Liver (tissue), 8 donors: ENCODE measurements at regions not wholly inside any gene's neighbourhood (a gene's known extent, or its start where the extent isn't known, plus 50 kb on each side); places are given as distances from the start of the nearest gene placed in this dataset.

Experiments used
- DNase-seq: peaks from one replicate; pipeline ENCODE4 v3.0.0-alpha.2; 2017; ENCODE audit warnings: low spot score
- H3K27ac ChIP-seq, 2 donors: one replicate each; pipeline ENCODE4 v1.7.0; 2013; ENCODE audit warnings: inconsistent platforms in 2 of 2, low read length in 2 of 2, control low read depth in 1 of 2, low read depth in 1 of 2, mild to moderate bottlenecking in 1 of 2
- H3K27me3 ChIP-seq, 4 donors: one replicate each; pipeline versions ENCODE4 v1.6.1 to v1.7.0; 2013; ENCODE audit warnings: low read length in 3 of 4, inconsistent platforms in 1 of 4, mild to moderate bottlenecking in 1 of 4, moderate library complexity in 1 of 4; ENCODE audit not compliant: control insufficient read depth in 4 of 4, insufficient read depth in 4 of 4
- H3K36me3 ChIP-seq, 4 donors: one replicate each; pipeline versions ENCODE4 v1.6.1 to v1.7.0; 2013; ENCODE audit warnings: low read length in 3 of 4, mild to moderate bottlenecking in 3 of 4, low read depth in 1 of 4, moderate library complexity in 1 of 4; ENCODE audit not compliant: control insufficient read depth in 4 of 4, insufficient read depth in 3 of 4
- H3K4me1 ChIP-seq, 4 donors: one replicate each; pipeline versions ENCODE4 v1.6.1 to v1.7.0; 2013; ENCODE audit warnings: low read length in 3 of 4, mild to moderate bottlenecking in 3 of 4, moderate library complexity in 1 of 4; ENCODE audit not compliant: control insufficient read depth in 4 of 4, insufficient read depth in 4 of 4
- H3K4me3 ChIP-seq, 3 donors: one replicate each; pipeline versions ENCODE4 v1.6.1 to v1.7.0; 2013; ENCODE audit warnings: low read length in 3 of 3, control low read depth in 1 of 3, low read depth in 1 of 3, mild to moderate bottlenecking in 1 of 3
- H3K9ac ChIP-seq, 2 donors: one replicate each; pipeline ENCODE4 v1.7.0; 2013; ENCODE audit warnings: low read length in 2 of 2, mild to moderate bottlenecking in 2 of 2, moderate library complexity in 2 of 2, control low read depth in 1 of 2, low read depth in 1 of 2
- H3K9me3 ChIP-seq, 4 donors: one replicate each; pipeline versions ENCODE4 v1.6.1 to v1.7.0; 2013; ENCODE audit warnings: low read length in 3 of 4; ENCODE audit not compliant: control insufficient read depth in 4 of 4
- EGR1 ChIP-seq, 2 donors: IDR thresholded peaks; 2 replicates each; pipeline ENCODE4 v1.6.1; 2016 to 2018; ENCODE audit warnings: antibody characterized with exemption in 2 of 2, low read depth in 2 of 2
- FOXA1 ChIP-seq: IDR thresholded peaks from 2 replicates; pipeline ENCODE4 v1.6.1; 2016; ENCODE audit warnings: antibody characterized with exemption
- GABPA ChIP-seq, 2 donors: IDR thresholded peaks in 1 of 2; conservative IDR thresholded peaks in 1 of 2; 2 replicates each; pipeline ENCODE4 v1.6.1; 2016; ENCODE audit warnings: antibody characterized with exemption in 2 of 2, mild to moderate bottlenecking in 1 of 2, moderate library complexity in 1 of 2
- HNF4A ChIP-seq, 2 donors: conservative IDR thresholded peaks; 2 replicates each; pipeline ENCODE4 v1.6.1; 2016; ENCODE audit warnings: antibody characterized with exemption in 2 of 2, mild to moderate bottlenecking in 2 of 2
- HNF4G ChIP-seq: IDR thresholded peaks from 2 replicates; pipeline ENCODE4 v1.6.1; 2016; ENCODE audit warnings: antibody characterized with exemption
- JUND ChIP-seq, 2 donors: IDR thresholded peaks; 2 replicates each; pipeline ENCODE4 v1.6.1; 2016; ENCODE audit warnings: antibody characterized with exemption in 2 of 2
- NR2F2 ChIP-seq: IDR thresholded peaks from 2 replicates; pipeline ENCODE4 v1.6.1; 2016; ENCODE audit warnings: antibody characterized with exemption
- RAD21 ChIP-seq, 2 donors: IDR thresholded peaks; 2 replicates each; pipeline ENCODE4 v1.6.1; 2016; ENCODE audit warnings: antibody characterized with exemption in 2 of 2, mild to moderate bottlenecking in 2 of 2
- RXRA ChIP-seq, 2 donors: IDR thresholded peaks; 2 replicates each; pipeline ENCODE4 v1.6.1; 2017 to 2018; ENCODE audit warnings: antibody characterized with exemption in 2 of 2, mild to moderate bottlenecking in 1 of 2
- SP1 ChIP-seq: IDR thresholded peaks from 2 replicates; pipeline ENCODE4 v1.6.1; 2018; ENCODE audit warnings: antibody characterized with exemption, mild to moderate bottlenecking
- TAF1 ChIP-seq: conservative IDR thresholded peaks from 2 replicates; pipeline ENCODE4 v1.6.1; 2016; ENCODE audit warnings: antibody characterized with exemption, mild to moderate bottlenecking
- YY1 ChIP-seq: IDR thresholded peaks from 2 replicates; pipeline ENCODE4 v1.6.1; 2016; ENCODE audit warnings: antibody characterized with exemption, mild to moderate bottlenecking
- WGBS: extraction: QIAGEN DNeasy Blood & Tissue Kit; methylation state at CpG from one replicate; pipeline ENCODE4 v1.1.7; 2013; 5-methylcytosine and 5-hydroxymethylcytosine counted together
- TF ChIP-seq, protein P1 (sequence below): fragments of 150-350 bp; IDR thresholded peaks from 2 replicates; pipeline ENCODE4 v1.5.1; 2017; ENCODE audit warnings: improper control_type of control experiment, low read depth, low read length; ENCODE audit not compliant: missing input control
- TF ChIP-seq, protein P2 (sequence below): IDR thresholded peaks from 2 replicates; pipeline ENCODE4 v1.6.1; 2016; ENCODE audit warnings: antibody characterized with exemption
- TF ChIP-seq, protein P3 (sequence below): IDR thresholded peaks from 2 replicates; pipeline ENCODE4 v1.6.1; 2016; ENCODE audit warnings: antibody characterized with exemption, mild to moderate bottlenecking
- TF ChIP-seq, protein P4 (sequence below): IDR thresholded peaks from 2 replicates; pipeline ENCODE4 v1.6.1; 2016; ENCODE audit warnings: antibody characterized with exemption
- TF ChIP-seq, protein P5 (sequence below): IDR thresholded peaks from 2 replicates; pipeline ENCODE4 v1.6.1; 2016; ENCODE audit warnings: antibody characterized with exemption
- donor health status: healthy.
- donor health status: healthy.
- donor health status: healthy.
- donor health status: healthy.
- donor health status: healthy.

DNA sequence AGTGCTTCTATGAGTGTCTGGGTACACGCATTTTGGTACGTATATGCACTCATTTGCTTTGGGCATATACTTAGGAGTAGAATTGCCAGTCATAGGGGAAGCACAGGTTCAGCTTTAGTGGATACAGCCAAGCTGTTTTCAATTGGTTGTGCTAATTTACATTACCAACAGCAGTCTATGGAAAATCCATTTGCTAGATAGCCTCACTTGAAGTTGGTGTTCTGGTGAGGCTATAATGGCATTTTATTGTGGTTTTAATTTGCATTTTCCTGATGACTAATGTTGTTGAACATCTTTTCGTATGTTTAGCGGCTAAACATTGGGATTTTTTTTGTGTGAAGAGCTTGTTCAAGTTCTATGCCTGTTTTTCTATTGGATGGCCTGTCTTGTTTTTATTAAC is 76.8 kb upstream of the ANKH start:
- Histone ChIP-seq H3K27ac (no peak overlapping the region), H3K9ac (no peak overlapping the region), H3K27me3 (no peaks in the 10 kb centered on the region), H3K4me1 (peaks cover 0 to 3% (median 0%) of the 10 kb centered on the region in 4 donors), H3K36me3 (no peaks in the 10 kb centered on the region), H3K4me3 (no peak overlapping the region), H3K9me3 (no peaks in the 10 kb centered on the region)
- TF ChIP-seq RAD21 (IDR thresholded peaks at IDR 0.05), result no peak
- no peak for TF ChIP-seq HNF4A (conservative IDR thresholded peaks at IDR 0.05)
- TF ChIP-seq GABPA (IDR thresholded peaks at IDR 0.05 in 1 of 2, conservative IDR thresholded peaks at IDR 0.05 in 1 of 2), result no peak
- TF ChIP-seq, protein P1, sequence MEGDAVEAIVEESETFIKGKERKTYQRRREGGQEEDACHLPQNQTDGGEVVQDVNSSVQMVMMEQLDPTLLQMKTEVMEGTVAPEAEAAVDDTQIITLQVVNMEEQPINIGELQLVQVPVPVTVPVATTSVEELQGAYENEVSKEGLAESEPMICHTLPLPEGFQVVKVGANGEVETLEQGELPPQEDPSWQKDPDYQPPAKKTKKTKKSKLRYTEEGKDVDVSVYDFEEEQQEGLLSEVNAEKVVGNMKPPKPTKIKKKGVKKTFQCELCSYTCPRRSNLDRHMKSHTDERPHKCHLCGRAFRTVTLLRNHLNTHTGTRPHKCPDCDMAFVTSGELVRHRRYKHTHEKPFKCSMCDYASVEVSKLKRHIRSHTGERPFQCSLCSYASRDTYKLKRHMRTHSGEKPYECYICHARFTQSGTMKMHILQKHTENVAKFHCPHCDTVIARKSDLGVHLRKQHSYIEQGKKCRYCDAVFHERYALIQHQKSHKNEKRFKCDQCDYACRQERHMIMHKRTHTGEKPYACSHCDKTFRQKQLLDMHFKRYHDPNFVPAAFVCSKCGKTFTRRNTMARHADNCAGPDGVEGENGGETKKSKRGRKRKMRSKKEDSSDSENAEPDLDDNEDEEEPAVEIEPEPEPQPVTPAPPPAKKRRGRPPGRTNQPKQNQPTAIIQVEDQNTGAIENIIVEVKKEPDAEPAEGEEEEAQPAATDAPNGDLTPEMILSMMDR, result no peak
- TF ChIP-seq, protein P2, sequence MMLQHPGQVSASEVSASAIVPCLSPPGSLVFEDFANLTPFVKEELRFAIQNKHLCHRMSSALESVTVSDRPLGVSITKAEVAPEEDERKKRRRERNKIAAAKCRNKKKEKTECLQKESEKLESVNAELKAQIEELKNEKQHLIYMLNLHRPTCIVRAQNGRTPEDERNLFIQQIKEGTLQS, result no peak
- no peak for TF ChIP-seq TAF1
- TF ChIP-seq, protein P3, sequence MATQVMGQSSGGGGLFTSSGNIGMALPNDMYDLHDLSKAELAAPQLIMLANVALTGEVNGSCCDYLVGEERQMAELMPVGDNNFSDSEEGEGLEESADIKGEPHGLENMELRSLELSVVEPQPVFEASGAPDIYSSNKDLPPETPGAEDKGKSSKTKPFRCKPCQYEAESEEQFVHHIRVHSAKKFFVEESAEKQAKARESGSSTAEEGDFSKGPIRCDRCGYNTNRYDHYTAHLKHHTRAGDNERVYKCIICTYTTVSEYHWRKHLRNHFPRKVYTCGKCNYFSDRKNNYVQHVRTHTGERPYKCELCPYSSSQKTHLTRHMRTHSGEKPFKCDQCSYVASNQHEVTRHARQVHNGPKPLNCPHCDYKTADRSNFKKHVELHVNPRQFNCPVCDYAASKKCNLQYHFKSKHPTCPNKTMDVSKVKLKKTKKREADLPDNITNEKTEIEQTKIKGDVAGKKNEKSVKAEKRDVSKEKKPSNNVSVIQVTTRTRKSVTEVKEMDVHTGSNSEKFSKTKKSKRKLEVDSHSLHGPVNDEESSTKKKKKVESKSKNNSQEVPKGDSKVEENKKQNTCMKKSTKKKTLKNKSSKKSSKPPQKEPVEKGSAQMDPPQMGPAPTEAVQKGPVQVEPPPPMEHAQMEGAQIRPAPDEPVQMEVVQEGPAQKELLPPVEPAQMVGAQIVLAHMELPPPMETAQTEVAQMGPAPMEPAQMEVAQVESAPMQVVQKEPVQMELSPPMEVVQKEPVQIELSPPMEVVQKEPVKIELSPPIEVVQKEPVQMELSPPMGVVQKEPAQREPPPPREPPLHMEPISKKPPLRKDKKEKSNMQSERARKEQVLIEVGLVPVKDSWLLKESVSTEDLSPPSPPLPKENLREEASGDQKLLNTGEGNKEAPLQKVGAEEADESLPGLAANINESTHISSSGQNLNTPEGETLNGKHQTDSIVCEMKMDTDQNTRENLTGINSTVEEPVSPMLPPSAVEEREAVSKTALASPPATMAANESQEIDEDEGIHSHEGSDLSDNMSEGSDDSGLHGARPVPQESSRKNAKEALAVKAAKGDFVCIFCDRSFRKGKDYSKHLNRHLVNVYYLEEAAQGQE, result no peak
- no peak for TF ChIP-seq HNF4G
- no peak for TF ChIP-seq SP1
- TF ChIP-seq NR2F2, result no peak
- TF ChIP-seq, protein P4, sequence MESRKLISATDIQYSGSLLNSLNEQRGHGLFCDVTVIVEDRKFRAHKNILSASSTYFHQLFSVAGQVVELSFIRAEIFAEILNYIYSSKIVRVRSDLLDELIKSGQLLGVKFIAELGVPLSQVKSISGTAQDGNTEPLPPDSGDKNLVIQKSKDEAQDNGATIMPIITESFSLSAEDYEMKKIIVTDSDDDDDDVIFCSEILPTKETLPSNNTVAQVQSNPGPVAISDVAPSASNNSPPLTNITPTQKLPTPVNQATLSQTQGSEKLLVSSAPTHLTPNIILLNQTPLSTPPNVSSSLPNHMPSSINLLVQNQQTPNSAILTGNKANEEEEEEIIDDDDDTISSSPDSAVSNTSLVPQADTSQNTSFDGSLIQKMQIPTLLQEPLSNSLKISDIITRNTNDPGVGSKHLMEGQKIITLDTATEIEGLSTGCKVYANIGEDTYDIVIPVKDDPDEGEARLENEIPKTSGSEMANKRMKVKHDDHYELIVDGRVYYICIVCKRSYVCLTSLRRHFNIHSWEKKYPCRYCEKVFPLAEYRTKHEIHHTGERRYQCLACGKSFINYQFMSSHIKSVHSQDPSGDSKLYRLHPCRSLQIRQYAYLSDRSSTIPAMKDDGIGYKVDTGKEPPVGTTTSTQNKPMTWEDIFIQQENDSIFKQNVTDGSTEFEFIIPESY, result no peak
- TF ChIP-seq FOXA1, result no peak
- DNase-seq, result no peak
- WGBS, result 95% methylated on average over 4 of the region's 4 CpGs

DNA sequence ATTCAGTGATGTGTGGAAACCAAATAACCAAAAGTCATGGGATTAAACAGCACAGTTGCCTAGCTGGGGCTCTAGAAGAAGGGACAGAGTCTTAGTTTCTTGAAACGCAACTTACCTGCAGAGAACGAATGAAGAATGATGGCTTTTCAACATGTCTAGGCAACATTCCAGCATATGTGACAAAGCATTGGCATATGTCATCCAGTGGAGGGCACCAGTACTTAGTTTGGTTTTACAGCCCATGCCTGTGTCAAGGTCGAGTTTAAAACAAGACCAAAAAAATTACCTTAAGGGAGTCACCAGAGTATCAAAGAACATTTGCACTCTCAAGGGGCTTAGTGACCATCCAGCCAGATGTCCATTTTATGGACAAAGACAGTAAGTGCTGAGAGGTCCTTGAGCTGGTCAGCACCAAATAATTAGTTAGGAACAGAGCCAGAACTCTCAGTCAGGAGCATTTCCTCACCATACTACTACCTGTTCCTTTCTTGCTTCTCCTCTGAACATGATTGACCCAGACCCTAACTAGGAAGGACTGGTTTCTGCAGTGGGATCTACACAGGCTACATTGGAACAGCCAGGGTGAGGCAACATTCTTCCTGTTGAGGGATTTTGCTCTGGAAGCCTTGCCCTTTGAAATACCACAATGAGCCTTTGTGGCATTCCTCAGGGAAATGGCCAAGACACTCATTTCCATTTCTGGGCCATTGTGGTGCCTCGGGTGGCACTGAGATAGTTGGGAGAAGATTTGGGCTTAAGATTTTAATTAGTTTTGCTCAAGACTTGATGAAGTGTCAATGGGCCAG is 75.4 kb upstream of the ANKH start:
- no peak for DNase-seq
- Histone ChIP-seq H3K27ac (no peak overlapping the region), H3K4me3 (no peak overlapping the region), H3K27me3 (no peaks in the 10 kb centered on the region), H3K9ac (no peak overlapping the region), H3K4me1 (peaks cover 0 to 3% (median 0%) of the 10 kb centered on the region in 4 donors), H3K36me3 (no peaks in the 10 kb centered on the region), H3K9me3 (no peaks in the 10 kb centered on the region)
- WGBS, result 30% methylated on average over 4 of the region's 4 CpGs
- no peak for TF ChIP-seq FOXA1
- peak; percentile 73 to 85 for TF ChIP-seq RAD21 (IDR thresholded peaks at IDR 0.05)
- TF ChIP-seq, protein P5, sequence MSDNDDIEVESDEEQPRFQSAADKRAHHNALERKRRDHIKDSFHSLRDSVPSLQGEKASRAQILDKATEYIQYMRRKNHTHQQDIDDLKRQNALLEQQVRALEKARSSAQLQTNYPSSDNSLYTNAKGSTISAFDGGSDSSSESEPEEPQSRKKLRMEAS, result no peak
- no peak for TF ChIP-seq NR2F2
- TF ChIP-seq JUND (IDR thresholded peaks at IDR 0.05), result no peak
- TF ChIP-seq SP1, result no peak
- no peak for TF ChIP-seq TAF1
- no peak for TF ChIP-seq GABPA (IDR thresholded peaks at IDR 0.05 in 1 of 2, conservative IDR thresholded peaks at IDR 0.05 in 1 of 2)
- TF ChIP-seq, protein P3, result no peak
- TF ChIP-seq EGR1 (IDR thresholded peaks at IDR 0.05; ENCODE audit: low read depth in 2 of 2), result no peak
- TF ChIP-seq, protein P2, result no peak
- TF ChIP-seq YY1, result no peak
- TF ChIP-seq HNF4A (conservative IDR thresholded peaks at IDR 0.05), result peak in 1 of 2 donors; percentile 19
- TF ChIP-seq RXRA (IDR thresholded peaks at IDR 0.05), result peak in 1 of 2 donors; percentile 24
